ENCODE measurements at regions not wholly inside any gene's neighbourhood (a gene's known extent, or its start where the extent isn't known, plus 50 kb on each side); places are given as distances from the start of the nearest gene placed in this dataset.

DNA sequence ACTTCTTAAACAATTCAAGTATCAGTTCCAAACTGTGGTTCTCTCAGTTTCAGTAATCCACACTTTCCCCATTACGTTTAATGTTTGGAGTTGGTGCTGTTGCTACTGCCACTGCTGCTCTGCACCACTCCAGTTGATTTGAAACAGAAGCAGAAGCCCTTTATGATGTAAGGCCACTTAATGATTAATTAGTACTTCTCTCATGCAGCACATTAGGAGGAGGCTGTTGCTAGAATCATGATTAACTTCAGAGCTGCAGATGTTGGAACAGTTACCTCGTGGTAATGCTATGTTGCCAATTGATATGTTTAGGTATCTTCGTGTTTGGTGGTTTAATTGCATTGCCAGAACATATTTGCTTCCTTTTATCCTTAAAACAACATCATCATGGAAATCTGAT is 986.2 kb upstream of the CITED2 start:
- TF ChIP-seq, protein P1, sequence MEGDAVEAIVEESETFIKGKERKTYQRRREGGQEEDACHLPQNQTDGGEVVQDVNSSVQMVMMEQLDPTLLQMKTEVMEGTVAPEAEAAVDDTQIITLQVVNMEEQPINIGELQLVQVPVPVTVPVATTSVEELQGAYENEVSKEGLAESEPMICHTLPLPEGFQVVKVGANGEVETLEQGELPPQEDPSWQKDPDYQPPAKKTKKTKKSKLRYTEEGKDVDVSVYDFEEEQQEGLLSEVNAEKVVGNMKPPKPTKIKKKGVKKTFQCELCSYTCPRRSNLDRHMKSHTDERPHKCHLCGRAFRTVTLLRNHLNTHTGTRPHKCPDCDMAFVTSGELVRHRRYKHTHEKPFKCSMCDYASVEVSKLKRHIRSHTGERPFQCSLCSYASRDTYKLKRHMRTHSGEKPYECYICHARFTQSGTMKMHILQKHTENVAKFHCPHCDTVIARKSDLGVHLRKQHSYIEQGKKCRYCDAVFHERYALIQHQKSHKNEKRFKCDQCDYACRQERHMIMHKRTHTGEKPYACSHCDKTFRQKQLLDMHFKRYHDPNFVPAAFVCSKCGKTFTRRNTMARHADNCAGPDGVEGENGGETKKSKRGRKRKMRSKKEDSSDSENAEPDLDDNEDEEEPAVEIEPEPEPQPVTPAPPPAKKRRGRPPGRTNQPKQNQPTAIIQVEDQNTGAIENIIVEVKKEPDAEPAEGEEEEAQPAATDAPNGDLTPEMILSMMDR (IDR thresholded peaks at IDR 0.05; ENCODE audit: insufficient read depth, low read depth, low read length): no peak
- TF ChIP-seq EZH2 (IDR thresholded peaks at IDR 0.05; ENCODE audit: insufficient read depth, low read length): no peak
